ENCODE measurements at regions not wholly inside any gene's neighbourhood (a gene's known extent, or its start where the extent isn't known, plus 50 kb on each side); places are given as distances from the start of the nearest gene placed in this dataset.

GRCh38 chr14:101502761-101503392, 58.4 kb upstream of the DIO3 start:
- TF ChIP-seq CTCF (conservative IDR thresholded peaks at IDR 0.05; ENCODE audit: low read depth in 2 of 2) (no peak), JUNB (IDR thresholded peaks at IDR 0.05; ENCODE audit: unreplicated experiment) (no peak), ZNF462 (CRISPR knock-in tag; IDR thresholded peaks at IDR 0.05) (no peak), CREB1 (CRISPR knock-in tag; IDR thresholded peaks at IDR 0.05; ENCODE audit: low read depth) (no peak), REST (IDR thresholded peaks at IDR 0.05; ENCODE audit: unreplicated experiment) (no peak), EZH2 (IDR thresholded peaks at IDR 0.05; ENCODE audit: low read depth, unreplicated experiment) (no peak), EZH2phosphoT487 (IDR thresholded peaks at IDR 0.05; ENCODE audit: unreplicated experiment) (no peak), POLR2AphosphoS5 (IDR thresholded peaks at IDR 0.05; ENCODE audit: low read depth) (no peak)
